MG63 (cell line): ENCODE measurements at regions not wholly inside any gene's neighbourhood (a gene's known extent, or its start where the extent isn't known, plus 50 kb on each side); places are given as distances from the start of the nearest gene placed in this dataset.
A peak's percentile ranks its signal among the peaks of the same experiment; 100 is the strongest.

Experiments
- DNase-seq: peaks from one replicate; pipeline ENCODE4 v3.0.0-alpha.2; 2020
- H3K27me3 ChIP-seq: fragments of 250-450 bp; sonication (Bioruptor Pico); 2 replicates; pipeline ENCODE4 v1.5.1; 2020; ENCODE audit warnings: mild to moderate bottlenecking, moderate library complexity
- H3K36me3 ChIP-seq: fragments of 250-450 bp; sonication (Bioruptor Pico); 2 replicates; pipeline ENCODE4 v1.5.1; 2020; ENCODE audit warnings: mild to moderate bottlenecking, moderate library complexity
- H3K4me3 ChIP-seq: fragments of 250-450 bp; sonication (Bioruptor Pico); 2 replicates; pipeline ENCODE4 v1.5.1; 2020; ENCODE audit warnings: mild to moderate bottlenecking, moderate library complexity
- H3K9me3 ChIP-seq: fragments of 250-450 bp; sonication (Bioruptor Pico); 2 replicates; pipeline ENCODE4 v1.5.1; 2020; ENCODE audit warnings: mild to moderate bottlenecking, moderate library complexity

- Histone ChIP-seq H3K36me3 (no peaks in the 10 kb centered on the region), H3K9me3 (no peaks in the 10 kb centered on the region; the same call in 1 of the 2 replicates), H3K27me3 (no peaks in the 10 kb centered on the region), H3K4me3 (no peak overlapping the region)
- no peak for DNase-seq
These were observed 202.3 kb downstream of the KIF21A start for GRCh38 chr12:39240587-39240986.

GRCh38 chr12:39239490-39240486 lies 203.1 kb downstream of the KIF21A start:
- Histone ChIP-seq H3K4me3 (no peak overlapping the region), H3K36me3 (no peaks in the 10 kb centered on the region), H3K27me3 (no peaks in the 10 kb centered on the region), H3K9me3 (no peaks in the 10 kb centered on the region; the same call in 1 of the 2 replicates)
- DNase-seq = no peak

GRCh38 chr12:39237004-39237403 lies 205.9 kb downstream of the KIF21A start:
- peak; percentile 39 for DNase-seq
- no peaks in the 10 kb centered on the region for H3K27me3 ChIP-seq
- H3K4me3 ChIP-seq = no peak overlapping the region
- no peaks in the 10 kb centered on the region; the same call in 1 of the 2 replicates for H3K9me3 ChIP-seq
- no peaks in the 10 kb centered on the region for H3K36me3 ChIP-seq

GRCh38 chr12:39235990-39236767 lies 206.7 kb downstream of the KIF21A start:
- Histone ChIP-seq H3K36me3 (no peaks in the 10 kb centered on the region), H3K4me3 (no peak overlapping the region), H3K9me3 (no peaks in the 10 kb centered on the region; the same call in 1 of the 2 replicates), H3K27me3 (no peaks in the 10 kb centered on the region)
- no peak for DNase-seq

- Histone ChIP-seq H3K4me3 (no peak overlapping the region), H3K27me3 (no peaks in the 10 kb centered on the region), H3K36me3 (no peaks in the 10 kb centered on the region), H3K9me3 (peaks cover 3% of the 10 kb centered on the region; the same call in 1 of the 2 replicates)
- DNase-seq = peak; percentile 34
These were observed 212.8 kb downstream of the KIF21A start for GRCh38 chr12:39230086-39230485.

GRCh38 chr12:39227218-39227617 lies 215.7 kb downstream of the KIF21A start:
- no peak for DNase-seq
- H3K36me3 ChIP-seq = no peaks in the 10 kb centered on the region
- H3K27me3 ChIP-seq = no peaks in the 10 kb centered on the region
- no peak overlapping the region for H3K4me3 ChIP-seq
- H3K9me3 ChIP-seq = peaks cover 3% of the 10 kb centered on the region; the same call in 1 of the 2 replicates

GRCh38 chr12:39224971-39225370 lies 217.9 kb downstream of the KIF21A start:
- no peaks in the 10 kb centered on the region for H3K9me3 ChIP-seq
- no peak overlapping the region for H3K4me3 ChIP-seq
- H3K27me3 ChIP-seq = no peaks in the 10 kb centered on the region
- H3K36me3 ChIP-seq = no peaks in the 10 kb centered on the region
- no peak for DNase-seq

GRCh38 chr12:39205969-39206368 lies 237.0 kb downstream of the KIF21A start:
- Histone ChIP-seq H3K9me3 (0 out of 2 replicates have a peak, but pooled peaks cover 3% of the 10 kb centered on the region), H3K36me3 (no peaks in the 10 kb centered on the region), H3K27me3 (no peaks in the 10 kb centered on the region), H3K4me3 (no peak overlapping the region)
- DNase-seq = no peak

- H3K36me3 ChIP-seq = no peaks in the 10 kb centered on the region
- no peaks in the 10 kb centered on the region for H3K27me3 ChIP-seq
- DNase-seq = peak; percentile 54
- no peak overlapping the region for H3K4me3 ChIP-seq
- no peaks in the 10 kb centered on the region for H3K9me3 ChIP-seq
These were observed 243.6 kb downstream of the KIF21A start for GRCh38 chr12:39199351-39199750.

- H3K27me3 ChIP-seq = no peaks in the 10 kb centered on the region
- DNase-seq = no peak
- no peak overlapping the region for H3K4me3 ChIP-seq
- H3K36me3 ChIP-seq = no peaks in the 10 kb centered on the region
- H3K9me3 ChIP-seq = no peaks in the 10 kb centered on the region; the same call in 1 of the 2 replicates
These were observed 254.2 kb downstream of the KIF21A start for GRCh38 chr12:39188689-39189088.

GRCh38 chr12:39186744-39187143 lies 256.2 kb downstream of the KIF21A start:
- H3K36me3 ChIP-seq = no peaks in the 10 kb centered on the region
- no peaks in the 10 kb centered on the region for H3K27me3 ChIP-seq
- no peaks in the 10 kb centered on the region; the same call in 1 of the 2 replicates for H3K9me3 ChIP-seq
- H3K4me3 ChIP-seq = no peak overlapping the region
- no peak for DNase-seq

GRCh38 chr12:39178837-39179236 lies 264.1 kb downstream of the KIF21A start:
- Histone ChIP-seq H3K9me3 (no peaks in the 10 kb centered on the region), H3K27me3 (no peaks in the 10 kb centered on the region), H3K4me3 (no peak overlapping the region), H3K36me3 (no peaks in the 10 kb centered on the region)
- DNase-seq = no peak

- H3K36me3 ChIP-seq = no peaks in the 10 kb centered on the region
- H3K27me3 ChIP-seq = no peaks in the 10 kb centered on the region
- no peak overlapping the region for H3K4me3 ChIP-seq
- H3K9me3 ChIP-seq = no peaks in the 10 kb centered on the region
- DNase-seq = no peak
These were observed 266.6 kb downstream of the KIF21A start for GRCh38 chr12:39176356-39176755.

- DNase-seq = no peak
- no peaks in the 10 kb centered on the region for H3K36me3 ChIP-seq
- H3K27me3 ChIP-seq = no peaks in the 10 kb centered on the region
- H3K9me3 ChIP-seq = no peaks in the 10 kb centered on the region
- H3K4me3 ChIP-seq = peak overlapping the region; percentile 13
These were observed 268.3 kb upstream of the CPNE8 start for GRCh38 chr12:39173726-39174125.

- Histone ChIP-seq H3K36me3 (no peaks in the 10 kb centered on the region), H3K4me3 (no peak overlapping the region), H3K9me3 (no peaks in the 10 kb centered on the region), H3K27me3 (no peaks in the 10 kb centered on the region)
- no peak for DNase-seq
These were observed 259.9 kb upstream of the CPNE8 start for GRCh38 chr12:39165338-39165737.

GRCh38 chr12:39161465-39162085 lies 256.2 kb upstream of the CPNE8 start:
- DNase-seq = no peak
- Histone ChIP-seq H3K4me3 (no peak overlapping the region), H3K27me3 (no peaks in the 10 kb centered on the region), H3K9me3 (no peaks in the 10 kb centered on the region), H3K36me3 (no peaks in the 10 kb centered on the region)
